PC-3 (cell line): ENCODE measurements at regions not wholly inside any gene's neighbourhood (a gene's known extent, or its start where the extent isn't known, plus 50 kb on each side); places are given as distances from the start of the nearest gene placed in this dataset.

Experiments used
- ATAC-seq: fragments of 200-7000 bp; cut with Tn5 transposase; 2 replicates; pipeline ENCODE4 v1.9.1; 2020; ENCODE audit warnings: mild to moderate bottlenecking, moderate library complexity
- BruUV-seq: library from RNA; stranded (reverse); fragments of 400-500 nt; replicated peaks from 2 replicates; lab custom pipeline; 2021; lab: Mats Ljungman, UMichigan
- CTCF ChIA-PET: fragments of 300-600 bp; sonication (Branson Sonifier 250); formaldehyde crosslinking; loops from one replicate; lab custom pipeline; 2022; ENCODE audit warnings: antibody characterized with exemption; lab: Charles Lee
- POLR2A ChIA-PET: fragments of 300-600 bp; sonication (Branson Sonifier 250); formaldehyde crosslinking; loops from one replicate; lab custom pipeline; 2022; ENCODE audit warnings: antibody characterized with exemption; ENCODE audit not compliant: unreplicated experiment; lab: Charles Lee
- DNase-seq: peaks from one replicate; pipeline ENCODE4 v3.0.0-alpha.2; 2015
- H2AFZ ChIP-seq: fragments of 300-600 bp; sonication (generic); 2 replicates; pipeline ENCODE4 v1.6.0; 2016; ENCODE audit warnings: antibody characterized with exemption, low read length
- H3F3A ChIP-seq: fragments of 300-600 bp; sonication (generic); one replicate; pipeline ENCODE4 v1.6.0; 2017; ENCODE audit warnings: antibody characterized with exemption, low read length, control low read depth, mild to moderate bottlenecking; ENCODE audit not compliant: unreplicated experiment
- H3K27ac ChIP-seq: fragments of 300-600 bp; sonication (generic); 2 replicates; pipeline ENCODE4 v1.5.1; 2016; ENCODE audit warnings: mild to moderate bottlenecking, low read length
- H3K27me3 ChIP-seq: fragments of 300-600 bp; sonication (generic); 2 replicates; pipeline ENCODE4 v1.6.1; 2016; ENCODE audit warnings: low read length, mixed read lengths
- H3K36me3 ChIP-seq: fragments of 300-600 bp; sonication (generic); 2 replicates; pipeline ENCODE4 v1.6.1; 2016; ENCODE audit warnings: low read depth, mixed run types, low read length, mixed read lengths
- H3K4me1 ChIP-seq: fragments of 300-600 bp; sonication (generic); 2 replicates; pipeline ENCODE4 v1.5.1; 2016; ENCODE audit warnings: low read length; ENCODE audit not compliant: insufficient read depth
- H3K4me2 ChIP-seq: fragments of 300-600 bp; sonication (generic); 2 replicates; pipeline ENCODE4 v1.6.0; 2016; ENCODE audit warnings: low read length
- H3K4me3 ChIP-seq: fragments of 300-600 bp; sonication (generic); 2 replicates; pipeline ENCODE4 v1.5.1; 2016; ENCODE audit warnings: mild to moderate bottlenecking, low read length, mixed read lengths
- H3K79me2 ChIP-seq: fragments of 300-600 bp; sonication (generic); 2 replicates; pipeline ENCODE4 v1.6.1; 2017; ENCODE audit warnings: low read length, mixed read lengths
- H3K9ac ChIP-seq: fragments of 300-600 bp; sonication (generic); 2 replicates; pipeline ENCODE4 v1.6.0; 2016; ENCODE audit warnings: mild to moderate bottlenecking, low read length
- H3K9me2 ChIP-seq: fragments of 300-600 bp; sonication (generic); replicated peaks from 2 replicates; pipeline ENCODE4 v1.6.1; 2016; ENCODE audit warnings: mixed run types, low read length, mixed read lengths
- H3K9me3 ChIP-seq: fragments of 300-600 bp; sonication (generic); 2 replicates; pipeline ENCODE4 v1.6.1; 2016; ENCODE audit warnings: low read length, mixed read lengths
- H4K20me1 ChIP-seq: fragments of 300-600 bp; sonication (generic); 2 replicates; pipeline ENCODE4 v1.6.1; 2016; ENCODE audit warnings: low read length, mixed read lengths
- CTCF ChIP-seq: fragments of 300-600 bp; sonication (generic); conservative IDR thresholded peaks from 2 replicates; pipeline ENCODE4 v1.5.1; 2017; ENCODE audit warnings: antibody characterized with exemption, low read depth, mild to moderate bottlenecking, low read length
- EZH2 ChIP-seq: fragments of 300-600 bp; sonication (generic); IDR thresholded peaks from one replicate; pipeline ENCODE4 v1.6.1; 2017; ENCODE audit warnings: antibody characterized with exemption, mild to moderate bottlenecking, low read length; ENCODE audit not compliant: unreplicated experiment
- EZH2phosphoT487 ChIP-seq: fragments of 300-600 bp; sonication (generic); IDR thresholded peaks from 2 replicates; pipeline ENCODE4 v1.6.1; 2018; ENCODE audit warnings: mild to moderate bottlenecking, antibody characterized with exemption, low read length, borderline replicate concordance
- intact Hi-C: fragments of 100-400 bp; cut with micrococcal nuclease; formaldehyde crosslinking; loops from 2 replicates; pipeline ENCODE4 v1.9.0; 2023

DNA sequence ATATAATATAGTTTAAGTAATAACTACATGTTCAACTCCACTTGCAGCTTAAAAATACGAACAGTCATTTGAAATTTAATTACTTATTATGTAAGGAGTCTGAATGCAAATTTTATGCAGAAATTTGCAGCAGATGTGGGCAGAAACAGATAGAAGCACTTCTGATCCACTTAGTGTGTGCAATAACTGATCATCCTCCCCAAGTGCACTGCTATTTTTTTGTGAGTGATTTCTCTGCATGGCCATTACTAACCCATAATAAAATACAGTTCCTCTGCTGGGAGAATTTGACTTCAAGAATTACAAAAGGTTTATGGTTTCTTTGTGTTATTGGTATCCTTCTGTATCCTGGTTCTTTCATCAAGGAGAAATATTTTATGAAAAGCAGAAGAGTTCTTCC lies 611.5 kb upstream of the RGS18 start:
- Histone ChIP-seq H3F3A (no peaks in the 10 kb centered on the region), H3K4me2 (no peak overlapping the region), H3K79me2 (no peaks in the 10 kb centered on the region), H3K27me3 (no peaks in the 10 kb centered on the region), H3K36me3 (no peaks in the 10 kb centered on the region), H3K4me3 (no peak overlapping the region), H3K9ac (no peak overlapping the region), H4K20me1 (no peaks in the 10 kb centered on the region), H3K9me3 (no peaks in the 10 kb centered on the region), H3K27ac (no peak overlapping the region), H3K4me1 (no peaks in the 10 kb centered on the region), H3K9me2 (no peaks in the 10 kb centered on the region), H2AFZ (no peak overlapping the region)
- DNase-seq (no peak), ATAC-seq (no peak)
- POLR2A ChIA-PET: no interaction called here
- CTCF ChIA-PET: no interaction called here
- BruUV-seq: no TSS peak
- TF ChIP-seq CTCF (no peak), EZH2phosphoT487 (no peak), EZH2 (no peak)
- intact Hi-C loops: no loop called here

GRCh38 chr1:191551019-191551418 lies 607.2 kb upstream of the RGS18 start:
- Histone ChIP-seq H3K36me3 (no peaks in the 10 kb centered on the region), H3K9me2 (no peaks in the 10 kb centered on the region), H3K4me3 (no peak overlapping the region), H3F3A (no peaks in the 10 kb centered on the region), H3K4me2 (no peak overlapping the region), H3K9ac (no peak overlapping the region), H3K4me1 (no peaks in the 10 kb centered on the region), H3K27me3 (no peaks in the 10 kb centered on the region), H3K9me3 (no peaks in the 10 kb centered on the region), H2AFZ (no peak overlapping the region), H3K27ac (no peak overlapping the region), H4K20me1 (no peaks in the 10 kb centered on the region), H3K79me2 (no peaks in the 10 kb centered on the region)
- ChIA-PET POLR2A (no interaction called here), CTCF (no interaction called here)
- TF ChIP-seq EZH2phosphoT487: no peak
- DNase-seq: no peak
- intact Hi-C loops: no loop called here
- no peak for ATAC-seq
- BruUV-seq: no TSS peak

GRCh38 chr1:191558379-191558778 lies 599.9 kb upstream of the RGS18 start:
- no peaks in the 10 kb centered on the region for H3K9me2 ChIP-seq
- H3K4me3 ChIP-seq: no peak overlapping the region
- H3K27me3 ChIP-seq: no peaks in the 10 kb centered on the region
- no peaks in the 10 kb centered on the region for H3K4me1 ChIP-seq
- ChIA-PET POLR2A (no interaction called here), CTCF (no interaction called here)
- intact Hi-C loops: no loop called here
- no peak overlapping the region for H3K4me2 ChIP-seq
- no peaks in the 10 kb centered on the region for H4K20me1 ChIP-seq
- no TSS peak for BruUV-seq
- no peaks in the 10 kb centered on the region for H3F3A ChIP-seq
- no peaks in the 10 kb centered on the region for H3K36me3 ChIP-seq
- no peak overlapping the region for H3K9ac ChIP-seq
- no peak overlapping the region for H2AFZ ChIP-seq
- ATAC-seq (no peak), DNase-seq (no peak)
- TF ChIP-seq EZH2phosphoT487 (no peak), CTCF (no peak), EZH2 (no peak)
- H3K79me2 ChIP-seq: no peaks in the 10 kb centered on the region
- no peaks in the 10 kb centered on the region for H3K9me3 ChIP-seq
- H3K27ac ChIP-seq: peak overlapping the region; percentile 17; the same call in 1 of the 2 replicates
